HCT116 (cell line): ENCODE measurements at regions not wholly inside any gene's neighbourhood (a gene's known extent, or its start where the extent isn't known, plus 50 kb on each side); places are given as distances from the start of the nearest gene placed in this dataset.

Experiments
- ATAC-seq: fragments of 200-7000 bp; cut with Tn5 transposase; 2 replicates; pipeline ENCODE4 v1.9.1; 2020; ENCODE audit warnings: mild to moderate bottlenecking, moderate library complexity
- BruUV-seq: library from RNA; stranded (reverse); fragments of 400-500 nt; replicated peaks from 2 replicates; lab custom pipeline; 2021; lab: Mats Ljungman, UMichigan
- CTCF ChIA-PET: fragments of 300-600 bp; sonication (Branson Sonifier 250); formaldehyde crosslinking; loops from one replicate; lab custom pipeline; 2021; ENCODE audit warnings: antibody characterized with exemption; lab: Charles Lee
- POLR2A ChIA-PET: fragments of 300-600, 350-600 bp; sonication (Branson Sonifier 250); formaldehyde crosslinking; loops from one replicate; lab custom pipeline; 2021; ENCODE audit warnings: antibody characterized with exemption; lab: Charles Lee
- RAD21 ChIA-PET, 2 experiments: fragments of 300-600 bp; sonication (Branson Sonifier 250); formaldehyde crosslinking; loops; one replicate each; lab custom pipeline; 2023; ENCODE audit warnings: low total read pairs in 2 of 2; ENCODE audit not compliant: uncharacterized antibody in 2 of 2, unreplicated experiment in 2 of 2, low non-redundant PET in 1 of 2; lab: Charles Lee
- DNase-seq: peaks from one replicate; pipeline ENCODE4 v3.0.0-alpha.2; 2010; ENCODE audit warnings: low read depth, low spot score
- H2AFZ ChIP-seq: fragments of 200-600 bp; shearing (Covaris generic), sonication (generic); 2 replicates; pipeline ENCODE4 v1.6.1; 2017; ENCODE audit warnings: low read depth, mixed run types, mixed read lengths, antibody characterized with exemption, low read length; ENCODE audit not compliant: poor library complexity, severe bottlenecking
- H3K27ac ChIP-seq: 2 replicates; pipeline ENCODE4 v1.5.1; 2012; ENCODE audit warnings: low read depth, low read length
- H3K27me3 ChIP-seq: fragments of 200-600 bp; sonication (generic); 2 replicates; pipeline ENCODE4 v1.6.1; 2016; ENCODE audit warnings: mixed run types, low read length, mixed read lengths; ENCODE audit not compliant: insufficient read depth
- H3K36me3 ChIP-seq, 2 experiments: fragments of 200-500 bp in 1 of 2; fragments of 200-600 bp in 1 of 2; sonication (Bioruptor generic) in 1 of 2; sonication (generic) in 1 of 2; 2 replicates each; pipeline versions ENCODE4 v1.5.1 to v1.6.1; 2014 to 2016; ENCODE audit warnings: low read length in 2 of 2, inconsistent platforms in 1 of 2, mixed read lengths in 1 of 2, mixed run types in 1 of 2; ENCODE audit not compliant: insufficient read depth in 2 of 2, control insufficient read depth in 1 of 2
- H3K4me1 ChIP-seq, 2 experiments: fragments of 200-600 bp in 1 of 2; sonication (generic) in 1 of 2; 2 replicates each; pipeline versions ENCODE4 v1.5.1 to v1.6.1; 2012 to 2017; ENCODE audit warnings: low read length in 2 of 2, inconsistent platforms in 1 of 2, mild to moderate bottlenecking in 1 of 2, mixed read lengths in 1 of 2, mixed run types in 1 of 2, moderate library complexity in 1 of 2; ENCODE audit not compliant: insufficient read depth in 2 of 2, control insufficient read depth in 1 of 2
- H3K4me2 ChIP-seq: fragments of 200-600 bp; sonication (generic); 2 replicates; pipeline ENCODE4 v1.6.1; 2017; ENCODE audit warnings: mixed run types, low read length, mixed read lengths
- H3K4me3 ChIP-seq, 2 experiments: fragments of 200-600 bp in 1 of 2; sonication (generic) in 1 of 2; replicated peaks in 1 of 2; 2 replicates each; pipeline ENCODE4 v1.5.1; 2011 to 2016; ENCODE audit warnings: low read length in 2 of 2, control low read depth in 1 of 2, low read depth in 1 of 2, mild to moderate bottlenecking in 1 of 2, mixed read lengths in 1 of 2, mixed run types in 1 of 2
- H3K79me2 ChIP-seq: fragments of 200-600 bp; sonication (generic); 2 replicates; pipeline ENCODE4 v1.6.1; 2017; ENCODE audit warnings: mild to moderate bottlenecking, mixed run types, low read length, moderate library complexity, mixed read lengths; ENCODE audit not compliant: insufficient read depth
- H3K9ac ChIP-seq: fragments of 200-600 bp; sonication (generic); 2 replicates; pipeline ENCODE4 v1.6.1; 2016; ENCODE audit warnings: low read length, mixed read lengths
- H3K9me2 ChIP-seq: fragments of 200-600 bp; sonication (generic), shearing (Covaris generic); 2 replicates; pipeline ENCODE4 v1.6.1; 2017; ENCODE audit warnings: mixed run types, mild to moderate bottlenecking, moderate library complexity; ENCODE audit not compliant: insufficient read depth
- H3K9me3 ChIP-seq, 2 experiments: fragments of 200-500 bp in 1 of 2; fragments of 200-600 bp in 1 of 2; sonication (Bioruptor generic) in 1 of 2; sonication (generic) in 1 of 2; 2 replicates each; pipeline ENCODE4 v1.6.1; 2014 to 2017; ENCODE audit warnings: low read length in 2 of 2, mixed read lengths in 2 of 2, inconsistent platforms in 1 of 2, low read depth in 1 of 2, mild to moderate bottlenecking in 1 of 2, mixed run types in 1 of 2, moderate library complexity in 1 of 2; ENCODE audit not compliant: control insufficient read depth in 1 of 2, insufficient read depth in 1 of 2
- H4K20me1 ChIP-seq: fragments of 200-600 bp; sonication (generic), shearing (Covaris generic); 2 replicates; pipeline ENCODE4 v1.6.1; 2017; ENCODE audit warnings: mixed run types, mild to moderate bottlenecking, moderate library complexity; ENCODE audit not compliant: insufficient read depth
- CBX3 ChIP-seq: IDR thresholded peaks from 2 replicates; pipeline ENCODE4 v1.6.1; 2012; ENCODE audit warnings: low read depth
- EGR1 ChIP-seq: IDR thresholded peaks from 2 replicates; pipeline ENCODE4 v1.6.1; 2012; ENCODE audit warnings: low read depth
- EZH2 ChIP-seq: fragments of 200-600 bp; sonication (generic); IDR thresholded peaks from 2 replicates; pipeline ENCODE4 v1.6.1; 2017; ENCODE audit warnings: antibody characterized with exemption, mixed run types
- EZH2phosphoT487 ChIP-seq: fragments of 200-600 bp; IDR thresholded peaks from 2 replicates; pipeline ENCODE4 v1.6.1; 2018; ENCODE audit warnings: antibody characterized with exemption, borderline replicate concordance
- FOSL1 ChIP-seq: IDR thresholded peaks from 2 replicates; pipeline ENCODE4 v1.6.1; 2012; ENCODE audit warnings: low read depth
- JUND ChIP-seq: IDR thresholded peaks from 2 replicates; pipeline ENCODE4 v1.6.1; 2012
- MAX ChIP-seq: IDR thresholded peaks from 2 replicates; pipeline ENCODE4 v1.6.1; 2012
- POLR2A ChIP-seq: IDR thresholded peaks from 2 replicates; pipeline ENCODE4 v1.7.0; 2011; ENCODE audit warnings: borderline replicate concordance; ENCODE audit not compliant: insufficient read depth, insufficient read length; ENCODE audit errors: extremely low read depth
- RAD21 ChIP-seq: IDR thresholded peaks from 2 replicates; pipeline ENCODE4 v1.6.1; 2012; ENCODE audit warnings: low read depth, mild to moderate bottlenecking
- REST ChIP-seq: IDR thresholded peaks from 2 replicates; pipeline ENCODE4 v1.6.1; 2012; ENCODE audit warnings: low read depth
- SIN3A ChIP-seq: IDR thresholded peaks from 2 replicates; pipeline ENCODE4 v1.6.1; 2012; ENCODE audit warnings: low read depth
- SP1 ChIP-seq: IDR thresholded peaks from 2 replicates; pipeline ENCODE4 v1.6.1; 2012; ENCODE audit warnings: low read depth
- YY1 ChIP-seq: IDR thresholded peaks from 2 replicates; pipeline ENCODE4 v1.6.1; 2011; ENCODE audit warnings: low read length, low read depth, moderate library complexity, mild to moderate bottlenecking; ENCODE audit not compliant: insufficient replicate concordance; ENCODE audit errors: extremely low read depth
- ZBTB33 ChIP-seq: IDR thresholded peaks from 2 replicates; pipeline ENCODE4 v1.6.1; 2011; ENCODE audit warnings: mild to moderate bottlenecking, low read length, moderate library complexity; ENCODE audit not compliant: insufficient replicate concordance; ENCODE audit errors: extremely low read depth
- ZFX ChIP-seq: fragments of 450-650 bp; IDR thresholded peaks from 2 replicates; pipeline ENCODE4 v1.6.1; 2017
- ZNF274 ChIP-seq: fragments of 200-500 bp; sonication (Bioruptor generic); IDR thresholded peaks from 2 replicates; pipeline ENCODE4 v1.6.1; 2014; ENCODE audit warnings: mild to moderate bottlenecking, low read depth, low read length, inconsistent platforms
- intact Hi-C: fragments of 100-400 bp; cut with micrococcal nuclease; formaldehyde crosslinking; loops from 2 replicates; pipeline ENCODE4 v1.10.0; 2022
- TF ChIP-seq, protein P1 (sequence below): IDR thresholded peaks from 2 replicates; pipeline ENCODE4 v1.6.1; 2012

DNA sequence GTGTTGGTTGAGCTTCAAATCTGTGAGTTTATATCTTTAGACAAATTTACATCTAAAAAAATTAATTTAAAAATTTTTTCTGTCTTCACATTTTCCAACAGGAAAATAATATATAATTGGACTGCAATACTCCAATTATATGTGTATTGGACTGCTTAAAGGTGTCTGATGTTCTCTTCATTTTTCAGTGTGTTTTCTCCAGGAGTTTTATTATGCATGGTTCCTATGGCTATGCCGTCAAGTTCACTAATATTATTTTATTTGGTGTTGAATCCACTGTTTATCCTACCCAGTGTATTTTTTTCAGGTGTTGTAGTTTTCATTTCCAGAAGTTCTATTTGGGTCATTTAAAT is 62.1 kb upstream of the CTLA4 start (continued):
- no peak for TF ChIP-seq ZNF274
- TF ChIP-seq ZFX: no peak
- no peak for TF ChIP-seq EZH2
- TF ChIP-seq RAD21: no peak
- TF ChIP-seq JUND: no peak
- TF ChIP-seq ZBTB33: no peak
- no peak for TF ChIP-seq EZH2phosphoT487
- TF ChIP-seq SIN3A: no peak
- TF ChIP-seq, protein P1, sequence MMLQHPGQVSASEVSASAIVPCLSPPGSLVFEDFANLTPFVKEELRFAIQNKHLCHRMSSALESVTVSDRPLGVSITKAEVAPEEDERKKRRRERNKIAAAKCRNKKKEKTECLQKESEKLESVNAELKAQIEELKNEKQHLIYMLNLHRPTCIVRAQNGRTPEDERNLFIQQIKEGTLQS: no peak
- no peak for TF ChIP-seq CBX3
- TF ChIP-seq FOSL1: no peak
- TF ChIP-seq, all 23 proteins: peak for 0

DNA sequence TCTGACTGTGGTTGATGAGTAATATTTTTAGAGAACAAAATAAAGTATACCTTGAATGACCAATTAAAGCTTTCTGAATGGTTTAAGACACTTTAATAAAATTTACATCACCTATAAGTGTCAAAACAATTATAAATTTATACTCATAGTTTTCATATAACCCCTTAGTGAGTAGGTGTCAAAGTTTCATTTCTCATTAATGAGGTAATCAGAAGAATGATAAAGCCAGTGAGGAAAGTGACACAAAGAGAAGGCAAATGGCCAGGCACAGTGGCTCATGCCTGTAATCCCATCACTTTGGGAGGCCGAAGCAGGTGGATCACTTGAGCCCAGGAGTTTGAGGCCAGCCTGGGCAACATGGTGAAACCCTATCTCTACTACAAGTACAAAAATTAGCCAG is 60.8 kb upstream of the CTLA4 start:
- H3K4me1 ChIP-seq: peaks cover 4 to 21% of the 10 kb centered on the region in 2 experiments; a peak in 3 of 4 replicates
- TF ChIP-seq POLR2A: no peak
- no peak for TF ChIP-seq EGR1
- no peak for TF ChIP-seq RAD21
- TF ChIP-seq ZFX: no peak
- TF ChIP-seq ZBTB33: no peak
- TF ChIP-seq YY1: no peak
- no peak for TF ChIP-seq MAX
- no peak for TF ChIP-seq SIN3A
- TF ChIP-seq SP1: no peak
- no peak for TF ChIP-seq FOSL1
- TF ChIP-seq EZH2: no peak
- TF ChIP-seq, protein P1: no peak
- TF ChIP-seq ZNF274: no peak
- TF ChIP-seq JUND: no peak
- no peak for TF ChIP-seq CBX3
- TF ChIP-seq REST: no peak

More for the DNA sequence above, 60.8 kb upstream of the CTLA4 start:
- no peak for ATAC-seq
- Histone ChIP-seq H3K27ac (no peak overlapping the region), H3K36me3 (no peaks in the 10 kb centered on the region), H4K20me1 (no peaks in the 10 kb centered on the region), H3K79me2 (no peaks in the 10 kb centered on the region), H3K27me3 (no peaks in the 10 kb centered on the region), H3K4me3 (no peak overlapping the region), H3K4me2 (no peak overlapping the region), H3K9me2 (no peaks in the 10 kb centered on the region), H3K9me3 (no peaks in the 10 kb centered on the region; a peak in 1 of 4 replicates), H3K9ac (no peak overlapping the region), H2AFZ (no peak overlapping the region)
- RAD21 ChIA-PET: no interaction called here
- POLR2A ChIA-PET: no interaction called here
- intact Hi-C loops: no loop called here
- BruUV-seq: no TSS peak
- CTCF ChIA-PET: interaction anchor here (0.9 kb wide), 1 partner anchor 9 kb away, joined by 4 read pairs; no protein-coding TSS in a partner anchor
- no peak for DNase-seq
